SU-DHL-6 (cell line): ENCODE measurements at regions not wholly inside any gene's neighbourhood (a gene's known extent, or its start where the extent isn't known, plus 50 kb on each side); places are given as distances from the start of the nearest gene placed in this dataset.
"Not testable (repeated sequence)": the region's sequence is repeated elsewhere in the genome, so short reads cannot be mapped to it uniquely, and the experiment has no call there.

ENCODE experiments used
- EZH2phosphoT487 ChIP-seq: fragments of 200-600 bp; sonication (generic), shearing (Covaris generic); conservative IDR thresholded peaks from 2 replicates; pipeline ENCODE4 v1.6.1; 2018; ENCODE audit warnings: mild to moderate bottlenecking, antibody characterized with exemption, low read length, moderate library complexity, mixed read lengths
- TF ChIP-seq, protein P1 (sequence below): fragments of 200-600 bp; sonication (generic); IDR thresholded peaks from one replicate; pipeline ENCODE4 v1.5.1; 2017; ENCODE audit warnings: antibody characterized with exemption, mild to moderate bottlenecking, low read length, moderate library complexity; ENCODE audit not compliant: insufficient read depth, poor library complexity, severe bottlenecking

DNA sequence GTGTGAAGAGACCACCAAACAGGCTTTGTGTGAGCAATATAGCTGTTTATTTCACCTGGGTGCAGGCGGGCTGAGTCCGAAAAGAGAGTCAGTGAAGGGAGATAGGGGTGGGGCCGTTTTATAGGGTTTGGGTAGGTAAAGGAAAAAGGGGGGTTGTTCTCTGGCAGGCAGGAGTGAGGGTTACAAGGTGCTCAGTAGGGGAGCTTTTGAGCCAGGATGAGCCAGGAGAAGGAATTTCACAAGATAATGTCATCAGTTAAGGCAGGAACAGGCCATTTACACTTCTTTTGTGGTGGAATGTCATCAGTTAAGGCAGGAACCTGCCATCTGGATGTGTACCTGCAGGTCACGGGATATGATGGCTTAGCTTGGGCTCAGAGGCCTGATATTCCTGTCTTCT is 768.4 kb upstream of the KIRREL3 start:
- TF ChIP-seq, protein P1, sequence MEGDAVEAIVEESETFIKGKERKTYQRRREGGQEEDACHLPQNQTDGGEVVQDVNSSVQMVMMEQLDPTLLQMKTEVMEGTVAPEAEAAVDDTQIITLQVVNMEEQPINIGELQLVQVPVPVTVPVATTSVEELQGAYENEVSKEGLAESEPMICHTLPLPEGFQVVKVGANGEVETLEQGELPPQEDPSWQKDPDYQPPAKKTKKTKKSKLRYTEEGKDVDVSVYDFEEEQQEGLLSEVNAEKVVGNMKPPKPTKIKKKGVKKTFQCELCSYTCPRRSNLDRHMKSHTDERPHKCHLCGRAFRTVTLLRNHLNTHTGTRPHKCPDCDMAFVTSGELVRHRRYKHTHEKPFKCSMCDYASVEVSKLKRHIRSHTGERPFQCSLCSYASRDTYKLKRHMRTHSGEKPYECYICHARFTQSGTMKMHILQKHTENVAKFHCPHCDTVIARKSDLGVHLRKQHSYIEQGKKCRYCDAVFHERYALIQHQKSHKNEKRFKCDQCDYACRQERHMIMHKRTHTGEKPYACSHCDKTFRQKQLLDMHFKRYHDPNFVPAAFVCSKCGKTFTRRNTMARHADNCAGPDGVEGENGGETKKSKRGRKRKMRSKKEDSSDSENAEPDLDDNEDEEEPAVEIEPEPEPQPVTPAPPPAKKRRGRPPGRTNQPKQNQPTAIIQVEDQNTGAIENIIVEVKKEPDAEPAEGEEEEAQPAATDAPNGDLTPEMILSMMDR, result not testable (repeated sequence)
- not testable (repeated sequence) for TF ChIP-seq EZH2phosphoT487
